Stimulated activated CD4-positive, alpha-beta T cell treated with anti-CD3 and anti-CD28 coated beads, Interleukin-2, amount 100 ng/mL, for 48 hours (primary cell): ENCODE measurements at regions not wholly inside any gene's neighbourhood (a gene's known extent, or its start where the extent isn't known, plus 50 kb on each side); places are given as distances from the start of the nearest gene placed in this dataset.

Source experiments
- DNase-seq, 2 donors: peaks; one replicate each; pipeline ENCODE4 v3.0.0-alpha.2; 2020

DNA sequence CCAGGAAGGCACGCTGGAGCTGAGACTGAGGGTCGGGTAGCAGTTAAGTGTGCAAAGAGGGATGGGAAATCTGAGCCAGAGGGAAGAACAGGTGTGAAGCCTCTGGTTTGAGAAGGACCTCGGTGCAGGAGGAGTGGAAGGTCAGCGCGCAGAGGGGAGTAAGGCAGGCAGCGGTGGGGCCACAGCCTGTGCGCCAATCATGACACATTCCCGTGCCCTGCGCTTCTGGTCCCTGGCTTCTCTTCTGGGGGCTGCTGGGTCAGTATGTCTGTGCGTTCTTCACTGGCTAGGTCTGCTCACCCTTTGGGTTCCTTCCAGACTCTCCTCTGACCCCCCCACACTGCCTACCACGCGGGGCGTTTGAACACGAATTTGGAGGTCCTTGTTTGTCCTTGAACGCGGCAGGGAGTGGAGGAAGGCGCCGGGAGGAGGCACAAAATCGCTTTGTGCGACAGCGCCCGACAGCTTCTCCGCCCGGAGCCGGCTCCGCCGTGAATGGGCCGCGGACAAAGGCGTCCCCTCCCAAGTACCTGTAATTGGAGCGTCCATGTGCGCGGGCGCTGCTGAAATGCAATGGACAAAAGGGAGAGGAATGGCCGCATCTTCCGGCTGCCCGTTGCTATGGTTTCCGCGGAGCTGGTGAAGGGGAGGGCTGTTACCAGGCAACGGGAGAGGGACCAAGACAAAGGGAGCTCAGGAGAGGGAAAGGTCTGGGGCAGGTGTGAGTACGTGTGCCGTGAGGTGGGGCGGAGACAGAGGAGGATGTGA lies 207.2 kb upstream of the SRRM4 start:
- no peak for DNase-seq

DNA sequence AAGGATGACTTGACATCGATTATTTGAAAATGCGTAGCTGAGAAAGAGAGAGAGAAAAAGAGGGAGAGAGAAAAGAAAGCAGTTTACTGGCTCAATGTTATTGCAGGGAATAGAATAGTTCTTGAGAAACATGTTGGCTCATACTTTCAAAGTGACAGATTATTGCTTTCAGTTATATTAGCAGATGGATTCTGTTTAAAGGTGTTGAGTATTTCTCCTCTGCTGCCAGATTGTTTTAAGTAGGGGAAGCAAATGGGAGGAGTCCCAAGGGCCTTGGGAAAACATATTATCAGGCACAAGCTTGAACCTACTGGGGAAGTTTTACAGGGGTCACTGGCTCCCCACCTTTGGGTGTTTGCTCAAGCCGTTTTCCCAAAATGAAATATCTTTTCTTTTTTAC lies 203.8 kb upstream of the SRRM4 start:
- DNase-seq = no peak

DNA sequence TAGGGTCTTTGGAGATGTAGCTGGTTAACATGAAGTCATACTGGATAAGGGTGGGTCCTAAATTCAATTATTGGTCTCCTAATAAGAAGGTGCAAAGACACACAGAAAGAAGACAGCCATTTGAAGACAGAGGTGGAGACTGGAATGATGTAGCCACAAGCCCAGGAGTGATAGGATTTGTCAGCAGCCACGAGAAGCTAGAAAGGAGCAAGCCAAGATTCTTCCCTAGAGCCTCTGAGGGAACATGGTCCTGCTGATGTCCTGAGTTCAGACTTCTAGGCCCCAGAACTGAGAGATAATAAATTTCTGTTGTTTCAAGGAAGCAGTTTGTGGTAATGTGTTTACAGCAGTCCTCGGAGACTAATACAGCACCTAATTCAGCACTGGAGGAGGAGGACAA lies 203.3 kb upstream of the SRRM4 start:
- no peak for DNase-seq

DNA sequence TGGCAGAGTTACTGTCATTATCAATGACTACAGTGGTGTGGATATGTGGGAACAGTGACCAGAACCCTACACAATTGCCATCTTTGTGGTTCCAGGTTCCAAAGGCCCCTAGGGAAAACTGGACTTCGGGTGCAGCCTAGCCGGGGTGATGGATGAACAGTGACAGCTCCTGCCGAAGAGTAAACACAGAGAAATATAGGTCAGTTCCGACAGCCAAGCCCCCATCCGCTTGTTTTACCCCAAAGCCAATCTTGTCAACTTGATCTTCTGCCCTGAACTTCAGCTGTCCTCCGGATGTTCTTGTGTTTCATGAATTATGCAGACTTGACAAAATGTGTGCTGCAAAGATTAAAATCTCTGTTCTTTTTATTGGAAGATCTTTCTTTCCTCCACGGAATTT lies 200.4 kb upstream of the SRRM4 start:
- no peak for DNase-seq

DNA sequence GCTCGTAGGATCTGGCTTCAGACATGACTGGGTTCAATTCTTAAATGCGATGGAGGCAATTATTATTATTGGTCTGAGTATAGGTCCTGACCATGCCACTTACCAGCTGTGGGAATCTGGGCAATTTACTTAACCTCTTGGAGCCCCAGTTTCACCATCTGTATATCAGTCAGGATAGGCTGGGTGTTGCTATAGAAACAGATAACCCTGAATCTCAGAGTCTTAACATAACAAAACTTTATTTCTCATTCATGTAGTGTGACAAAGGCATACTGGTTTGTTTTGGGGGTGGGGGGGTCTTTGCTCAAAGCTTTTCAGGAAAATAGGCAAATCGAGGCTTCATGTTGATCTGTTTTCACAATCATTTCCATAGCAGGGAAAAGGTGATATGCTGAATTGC lies 199.6 kb upstream of the SRRM4 start:
- no peak for DNase-seq

DNA sequence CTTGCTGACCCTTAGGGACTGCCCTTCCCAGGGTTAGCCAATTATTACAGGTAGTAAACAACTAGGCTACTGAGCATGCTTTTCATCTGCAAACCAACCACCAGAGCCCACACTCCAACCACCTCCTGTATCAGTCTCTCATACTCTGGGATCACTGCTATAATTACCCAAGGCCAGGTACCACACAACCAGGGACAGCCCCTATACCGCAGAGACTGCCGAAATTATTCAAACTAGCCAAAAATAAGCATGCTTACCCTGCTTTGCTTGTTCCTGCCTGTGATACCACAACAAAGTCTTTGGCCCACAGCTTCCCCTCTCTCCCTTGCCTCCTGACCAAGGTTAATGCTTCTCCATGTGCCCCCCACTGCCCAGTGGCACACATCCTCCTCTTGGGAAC lies 197.6 kb upstream of the SRRM4 start:
- DNase-seq = no peak

DNA sequence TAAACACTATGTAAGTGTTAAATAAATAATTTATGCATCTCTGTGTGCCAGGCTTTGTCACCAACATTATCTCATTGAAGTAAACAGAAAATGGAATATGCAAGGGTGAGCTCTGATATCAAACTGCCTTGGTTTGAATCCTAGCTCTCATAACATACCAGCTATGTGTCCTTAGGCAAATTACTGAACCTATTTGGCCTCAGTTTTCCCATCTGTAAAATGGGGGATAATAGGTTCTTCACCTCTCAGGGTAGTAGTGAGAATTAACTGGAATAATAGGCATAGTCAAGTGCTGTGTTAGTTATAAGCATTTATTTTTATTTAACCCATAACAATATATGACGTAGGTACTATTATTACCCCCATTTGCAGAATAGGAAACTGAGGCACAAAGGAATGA lies 190.8 kb upstream of the SRRM4 start:
- no peak for DNase-seq

DNA sequence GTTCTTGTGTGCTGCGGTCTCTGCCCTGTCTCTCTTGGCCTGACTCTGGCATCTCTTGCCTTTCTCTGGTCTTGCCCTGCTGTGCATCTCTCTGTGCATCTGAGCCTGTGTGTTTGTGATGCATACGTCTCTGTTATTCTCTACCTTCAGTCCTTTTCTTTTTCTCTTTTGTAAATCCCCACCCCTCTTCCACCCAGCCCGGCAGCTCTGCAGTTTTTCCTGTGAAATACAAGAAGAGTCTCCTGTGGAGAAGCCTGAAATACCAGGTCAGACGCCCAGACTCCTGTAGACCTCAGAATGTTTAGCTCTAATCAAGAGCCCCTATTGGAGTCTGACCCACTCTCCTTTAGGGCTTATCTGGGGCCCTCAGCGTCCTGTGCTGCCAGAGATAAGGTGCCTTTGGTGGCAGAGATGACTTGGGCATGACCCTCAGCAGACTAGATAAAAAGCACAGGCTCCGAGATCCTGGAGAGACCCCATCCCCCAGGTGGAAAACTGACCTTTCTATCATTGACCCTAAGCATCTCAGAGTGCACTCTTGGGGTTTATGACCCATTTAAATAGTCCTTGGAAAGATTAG lies 167.5 kb upstream of the SRRM4 start:
- DNase-seq = no peak

DNA sequence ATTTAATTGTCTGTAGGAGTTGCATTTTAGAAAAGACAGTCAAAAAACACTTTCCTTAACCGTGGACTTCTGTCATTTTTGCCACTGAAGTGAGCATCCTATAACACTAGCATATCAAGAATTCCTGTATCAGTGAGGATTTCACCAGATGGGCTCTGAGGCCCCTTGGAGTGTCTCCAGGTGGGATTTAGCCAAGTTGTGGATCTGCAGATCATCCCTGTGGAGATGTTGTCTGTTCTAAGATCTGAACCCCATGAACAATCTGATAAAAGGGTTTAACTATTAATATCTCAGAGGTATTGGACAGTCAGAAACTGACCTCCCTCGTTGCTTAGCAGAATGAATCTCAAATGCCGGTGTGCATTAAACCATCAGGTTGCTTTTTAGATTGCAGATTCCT lies 165.0 kb upstream of the SRRM4 start:
- no peak for DNase-seq

DNA sequence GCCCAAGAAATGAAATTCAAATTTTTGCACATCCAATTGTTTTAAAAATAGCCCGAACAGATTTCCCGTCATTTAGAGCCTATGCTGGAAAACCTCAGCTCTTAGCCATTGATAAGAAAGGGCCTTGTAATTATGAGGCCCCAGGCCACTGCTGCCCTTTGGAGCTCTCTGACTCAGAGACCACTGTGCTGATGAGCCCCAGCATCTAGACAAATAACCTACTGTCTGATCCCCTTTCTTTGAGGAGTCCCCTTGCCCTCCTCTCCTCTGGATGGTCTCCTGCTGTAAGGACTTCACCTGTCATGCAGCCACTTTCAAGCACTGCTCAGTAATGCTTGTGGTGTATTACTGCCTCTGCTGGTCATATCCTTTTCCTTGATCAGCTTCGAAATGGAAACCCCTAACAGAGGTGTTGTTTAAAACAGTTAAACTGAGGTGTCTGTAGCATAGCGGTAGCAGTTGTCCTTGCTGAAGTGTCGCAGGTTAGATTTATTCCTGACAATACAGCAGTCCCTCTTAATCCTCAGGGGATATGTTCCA lies 159.9 kb upstream of the SRRM4 start:
- no peak for DNase-seq

DNA sequence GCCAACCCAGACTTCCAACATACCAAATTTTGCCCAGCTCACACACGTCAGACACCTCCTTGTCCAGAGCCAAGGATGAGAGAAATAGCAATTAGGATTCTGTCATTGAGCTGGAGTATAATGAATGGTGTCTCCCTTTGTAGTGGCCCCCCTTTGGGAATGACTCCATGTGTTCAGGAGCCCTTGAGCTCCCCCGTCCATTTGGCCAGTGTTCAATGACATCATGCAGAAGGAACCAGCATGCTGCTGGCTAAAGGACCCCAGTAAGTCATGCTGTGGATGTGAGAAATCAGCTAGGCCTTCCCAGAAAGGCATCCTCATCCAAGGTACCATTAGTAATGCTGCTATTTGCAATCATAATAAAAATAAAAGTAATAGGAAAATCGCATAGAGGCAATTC lies 158.8 kb upstream of the SRRM4 start:
- DNase-seq = no peak

DNA sequence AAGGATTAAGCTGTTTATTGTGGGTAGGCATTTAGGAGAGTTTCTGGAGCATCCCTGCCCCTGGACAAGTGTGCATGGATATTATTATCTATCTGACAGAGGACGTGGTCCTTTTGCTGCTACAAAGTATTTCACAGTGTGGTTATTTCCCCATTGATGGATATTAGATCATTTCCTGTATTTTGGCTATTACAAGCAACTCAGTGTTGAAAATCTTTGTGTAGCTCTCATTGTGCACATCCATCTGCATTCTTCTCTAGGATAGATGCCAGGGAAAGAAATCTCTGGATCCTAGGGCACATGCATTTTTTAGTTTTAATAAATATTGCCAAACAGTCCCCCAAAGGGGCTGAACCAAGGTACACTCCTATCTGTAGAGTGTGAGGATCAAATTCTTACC lies 154.3 kb upstream of the SRRM4 start:
- no peak for DNase-seq

DNA sequence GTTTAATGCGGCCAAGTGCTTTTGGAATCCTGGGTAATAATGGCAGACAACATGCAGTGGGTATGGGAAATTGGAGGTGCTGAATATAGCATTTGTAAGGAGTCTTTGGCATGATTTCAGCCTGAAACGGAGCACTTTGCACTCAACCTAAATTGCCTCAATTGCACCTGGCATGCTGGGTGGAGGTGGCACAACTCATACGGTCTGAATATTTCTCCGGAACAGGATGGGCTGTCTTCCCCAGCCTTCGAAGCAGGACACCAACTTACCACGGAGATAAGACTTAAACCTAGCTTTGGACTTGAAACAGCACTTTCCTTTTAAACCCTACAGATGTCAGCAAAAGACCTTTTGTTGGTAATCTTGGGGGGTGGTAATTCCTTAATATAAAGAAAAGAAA lies 153.7 kb upstream of the SRRM4 start:
- DNase-seq = no peak

DNA sequence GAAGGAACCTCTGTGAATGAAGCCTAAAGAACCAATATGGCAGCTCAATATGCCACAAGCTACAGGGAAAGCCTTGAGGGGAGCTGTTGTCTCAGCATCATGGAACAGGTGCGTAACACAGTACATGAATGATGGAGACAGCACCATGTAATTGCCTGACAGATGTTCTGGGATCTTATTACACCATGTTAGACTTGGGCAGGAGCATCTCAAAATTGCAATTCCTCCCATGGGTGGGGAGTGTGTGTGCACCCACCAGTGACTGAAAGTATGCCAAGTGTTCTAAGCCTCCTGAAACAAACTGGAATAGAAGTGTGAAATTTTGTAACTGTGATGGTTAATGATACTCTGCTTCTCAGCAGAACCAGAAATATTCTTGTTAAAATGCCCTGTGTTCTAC lies 151.0 kb upstream of the SRRM4 start:
- no peak for DNase-seq

DNA sequence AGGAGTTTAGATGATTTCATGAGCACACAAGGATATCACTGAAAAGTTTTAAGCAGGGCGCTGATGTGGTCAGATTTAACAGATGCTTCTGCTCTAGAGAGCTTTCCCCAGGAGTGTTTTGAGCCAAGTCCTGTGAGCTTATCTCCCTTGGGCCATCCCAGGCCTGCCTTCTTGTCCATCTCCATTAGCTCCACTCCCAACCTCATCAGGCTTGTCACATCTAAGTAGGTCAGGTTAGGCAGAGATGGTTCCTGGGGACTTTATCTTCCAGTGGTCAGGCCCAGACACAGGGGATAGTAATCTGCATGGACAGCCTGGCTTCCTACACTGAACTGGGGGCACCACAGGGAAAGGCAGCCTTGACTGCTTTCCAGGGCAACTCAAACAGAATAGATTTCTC lies 145.4 kb upstream of the SRRM4 start:
- no peak for DNase-seq

DNA sequence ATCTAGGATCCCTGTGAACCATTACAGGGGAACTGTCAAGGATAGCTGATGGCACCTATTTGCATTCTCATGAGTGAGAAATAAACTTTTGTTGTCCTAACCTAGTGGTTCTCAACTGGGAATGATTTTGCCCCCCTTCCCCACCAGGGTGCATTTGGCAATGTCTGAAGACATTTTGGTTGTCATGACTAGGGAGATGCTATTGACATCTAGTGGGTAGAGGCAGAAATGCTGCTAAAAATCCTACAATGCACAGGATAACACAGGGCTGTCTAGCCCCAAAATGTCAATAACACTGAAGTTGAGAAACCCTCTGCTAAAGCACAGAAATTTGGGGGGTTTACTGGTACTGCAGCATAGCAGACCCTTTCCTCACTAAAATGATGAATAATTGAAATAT lies 140.9 kb upstream of the SRRM4 start:
- DNase-seq = no peak

DNA sequence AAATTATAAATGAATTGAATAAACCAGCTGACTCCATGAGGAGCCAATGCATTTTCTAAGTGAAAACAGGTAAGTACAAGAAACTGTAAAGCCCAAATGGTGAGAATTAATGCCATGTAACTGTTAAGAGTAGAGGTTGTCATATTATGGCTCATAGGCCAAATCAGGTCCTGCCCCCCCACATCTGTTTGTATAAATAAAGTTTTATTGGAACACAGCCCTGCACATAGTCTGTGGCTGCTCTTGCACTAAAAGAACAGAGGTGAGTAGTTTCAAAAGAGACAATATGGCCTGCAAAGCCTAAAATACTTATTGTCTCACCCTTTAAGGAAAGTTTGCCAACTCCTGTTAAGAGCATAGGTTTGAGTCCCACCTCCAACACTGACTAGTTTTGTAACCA lies 140.5 kb upstream of the SRRM4 start:
- DNase-seq = no peak

DNA sequence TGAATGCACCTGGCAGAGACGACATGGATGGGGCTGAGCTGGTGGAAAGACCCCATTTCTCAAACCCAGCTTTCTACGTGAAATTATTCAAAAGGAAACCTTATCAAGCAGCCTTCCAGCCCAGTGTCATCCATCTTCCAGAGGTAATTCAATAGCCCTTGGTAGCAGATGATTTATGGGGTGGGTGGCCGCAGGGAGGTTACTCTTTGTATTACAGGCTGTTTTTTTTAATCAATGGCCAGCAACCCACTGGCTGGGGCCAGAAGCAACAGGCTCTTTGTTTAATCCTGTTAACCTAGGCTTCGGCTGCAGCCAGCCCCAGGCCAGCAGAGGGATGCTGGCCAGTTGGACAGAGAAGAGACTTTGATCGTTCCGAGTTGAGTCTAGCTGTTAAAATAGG lies 139.8 kb upstream of the SRRM4 start:
- no peak for DNase-seq

DNA sequence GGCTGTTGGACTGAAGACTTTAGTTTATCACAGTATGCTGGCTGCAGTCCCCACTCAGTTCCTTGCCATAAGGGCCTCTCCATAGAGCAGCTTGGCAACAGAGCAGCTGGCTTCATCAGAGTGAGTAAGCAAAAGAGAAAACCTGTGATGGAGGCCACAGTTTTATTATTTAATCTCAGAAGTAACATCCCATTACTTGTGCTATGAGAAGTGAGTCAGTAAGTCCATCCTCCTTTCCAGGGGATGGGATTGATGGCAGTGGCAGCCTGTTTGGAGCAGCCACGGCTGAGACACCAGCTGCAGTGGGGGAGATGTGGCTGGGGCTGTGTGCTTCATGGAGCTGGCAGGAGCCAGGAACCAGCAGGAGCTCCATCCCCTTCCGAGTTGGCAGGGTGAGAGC lies 138.5 kb upstream of the SRRM4 start:
- no peak for DNase-seq

DNA sequence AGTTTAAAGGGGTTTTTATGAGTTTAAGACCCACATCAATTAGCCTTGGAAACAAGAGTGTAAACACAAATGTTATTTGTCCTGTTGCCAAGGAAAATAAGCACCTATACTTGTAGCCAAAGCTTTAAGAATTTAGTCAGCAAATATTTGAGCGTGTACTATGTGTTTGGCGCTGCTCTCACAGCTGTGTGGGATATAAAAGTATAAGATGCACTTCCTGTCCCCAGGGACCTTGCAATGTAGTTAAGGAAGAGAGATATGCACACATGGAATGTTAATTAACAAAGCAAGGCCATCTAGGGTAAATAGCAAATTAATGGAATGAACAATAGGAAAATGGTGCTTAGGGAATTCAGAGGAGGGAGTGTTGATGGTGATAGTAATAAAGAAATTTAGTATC lies 134.9 kb upstream of the SRRM4 start:
- DNase-seq = no peak

DNA sequence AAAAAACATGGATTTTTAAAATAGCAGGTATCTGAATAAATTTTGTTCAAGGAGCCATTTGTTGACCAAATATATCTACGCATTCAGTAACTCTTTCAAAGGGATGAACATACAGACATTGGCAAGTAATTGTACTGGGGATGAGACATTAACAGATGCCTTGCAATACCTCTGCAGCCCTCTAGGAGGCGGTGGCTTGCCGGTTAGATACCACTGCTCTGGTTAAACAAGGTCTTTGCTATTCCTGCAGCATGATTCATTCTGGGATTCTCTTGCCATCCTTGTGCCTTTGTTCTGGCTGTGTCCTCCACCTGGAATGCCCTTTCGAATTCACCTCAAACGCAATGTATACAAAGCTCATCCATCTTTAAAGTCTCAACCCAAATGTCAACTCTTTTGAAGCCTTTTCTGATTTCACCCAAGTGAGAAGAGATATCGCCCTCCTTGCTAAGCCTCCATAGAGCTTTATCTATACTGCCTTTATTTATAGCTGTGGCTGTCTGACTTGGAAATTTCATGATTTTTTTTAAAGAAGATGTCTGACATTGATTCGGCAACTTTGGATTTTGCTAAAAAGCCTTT lies 131.0 kb upstream of the SRRM4 start:
- peak; percentile 4 to 11 for DNase-seq

DNA sequence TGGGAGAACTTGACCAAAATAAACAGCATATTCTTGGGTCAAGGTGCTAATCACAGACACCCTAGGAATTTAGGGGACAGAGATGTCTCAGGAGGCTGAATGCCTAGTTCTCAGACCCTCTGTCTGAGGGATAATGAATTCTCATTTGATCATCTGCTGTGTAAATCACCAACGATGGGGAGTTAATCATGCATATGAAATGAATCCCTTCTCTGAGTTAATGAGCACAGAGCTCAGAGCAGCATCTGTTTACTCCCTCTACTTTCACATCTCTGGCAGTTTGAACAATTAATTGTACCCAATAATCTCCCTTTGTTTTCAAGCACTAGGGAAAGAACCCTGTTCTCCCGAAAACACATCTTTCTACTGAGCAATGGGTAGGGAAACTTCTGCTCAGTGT lies 129.4 kb upstream of the SRRM4 start:
- DNase-seq = no peak

DNA sequence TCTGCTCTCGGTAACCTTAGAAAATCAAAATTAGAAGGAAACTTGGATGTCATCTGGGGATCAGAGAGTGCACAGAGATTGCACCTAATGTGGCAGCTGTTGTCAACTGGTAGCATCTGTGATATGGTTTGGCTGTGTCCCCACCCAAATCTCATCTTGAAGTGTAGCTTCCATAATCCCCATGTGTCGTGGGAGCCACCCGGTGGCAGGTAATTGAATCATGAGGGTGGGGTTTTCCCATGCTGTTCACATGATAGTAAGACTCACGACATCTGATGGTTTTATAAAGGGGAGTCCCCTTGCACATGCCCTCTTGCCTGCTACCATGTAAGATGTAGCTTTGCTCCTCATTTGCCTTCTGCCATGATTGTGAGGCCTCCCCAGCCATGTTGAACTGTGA lies 127.7 kb upstream of the SRRM4 start:
- no peak for DNase-seq

DNA sequence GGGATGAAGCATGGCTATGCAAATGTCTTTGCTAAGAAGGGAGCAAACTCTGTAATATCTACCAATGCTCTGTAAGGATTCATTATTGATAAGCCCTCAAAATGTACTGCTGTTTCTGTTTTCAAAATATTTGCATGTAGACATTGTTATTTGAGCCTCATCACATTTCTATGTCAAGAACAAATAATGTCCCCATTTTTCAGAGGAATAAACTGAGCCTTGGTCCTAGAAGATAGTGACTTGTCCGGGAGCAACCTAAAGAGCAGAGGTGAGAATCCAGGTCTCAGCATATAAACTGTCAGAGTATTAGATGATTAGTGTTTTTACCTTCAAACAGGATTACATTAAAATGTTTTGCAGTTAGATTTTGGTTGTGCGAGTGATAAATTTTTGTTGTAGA lies 125.5 kb upstream of the SRRM4 start:
- no peak for DNase-seq

DNA sequence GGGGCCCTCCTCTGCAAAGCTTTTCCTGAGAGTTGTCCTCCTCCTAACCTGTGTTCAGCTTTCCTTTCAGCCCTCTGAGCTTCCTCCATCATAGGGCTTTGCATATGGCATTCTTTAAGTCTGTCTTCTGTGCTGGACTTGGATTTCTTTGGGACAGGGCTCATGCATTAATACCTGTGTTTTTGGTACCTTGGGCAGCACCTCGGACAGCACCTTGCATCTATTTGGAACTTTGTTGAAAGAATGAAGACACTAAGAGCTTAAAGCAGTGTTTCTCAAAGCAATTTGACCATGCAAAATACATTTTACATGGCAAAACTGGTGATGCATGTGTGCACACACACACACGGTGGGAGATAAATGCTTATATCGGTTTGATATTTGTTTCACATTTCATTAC lies 115.0 kb upstream of the SRRM4 start:
- DNase-seq = no peak
